ENCODE measurements at regions not wholly inside any gene's neighbourhood (a gene's known extent, or its start where the extent isn't known, plus 50 kb on each side); places are given as distances from the start of the nearest gene placed in this dataset.
A peak's percentile ranks its signal among the peaks of the same experiment; 100 is the strongest.
"Not testable (repeated sequence)": the region's sequence is repeated elsewhere in the genome, so short reads cannot be mapped to it uniquely, and the experiment has no call there.

DNA sequence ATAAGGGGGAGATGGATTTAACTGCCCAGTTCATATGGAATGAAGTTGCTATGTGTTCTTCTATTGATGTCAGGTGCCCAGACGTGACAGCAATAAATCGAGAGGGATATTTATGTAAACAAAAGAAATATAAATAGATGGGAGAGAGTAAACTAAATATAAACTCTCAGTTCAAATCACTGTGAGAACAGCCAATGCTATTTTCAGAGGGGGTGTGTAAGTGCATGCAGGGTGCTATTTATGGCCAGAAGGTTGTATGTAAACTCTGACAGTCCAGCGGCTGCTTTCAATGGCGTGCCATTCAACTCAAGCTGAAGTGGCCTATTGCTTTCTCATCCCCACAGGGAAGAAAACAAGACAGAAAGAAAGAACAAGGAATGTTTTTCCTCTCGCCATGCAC is 127.2 kb downstream of the KCNA5 start:
- no peaks in the 10 kb centered on the region for H3K4me1 ChIP-seq (replicated peaks)
- DNase-seq (ENCODE audit: low spot score) = no peak
- no peaks in the 10 kb centered on the region for H3K27me3 ChIP-seq (replicated peaks; ENCODE audit: insufficient read depth)
- intact Hi-C loops (cut with DNase I) = loop anchor here (10.0 kb wide), 1 partner anchor 264 kb away; the partner anchor contains the start of gene NTF3
- no peak overlapping the region for H3K4me3 ChIP-seq
- no peaks in the 10 kb centered on the region for H3K36me3 ChIP-seq
- no peak for TF ChIP-seq CTCF (IDR thresholded peaks at IDR 0.05)
- no peak overlapping the region for H3K27ac ChIP-seq
- 51% methylated on average over 5 of the region's 5 CpGs for WGBS
- no peaks in the 10 kb centered on the region for H3K9me3 ChIP-seq

DNA sequence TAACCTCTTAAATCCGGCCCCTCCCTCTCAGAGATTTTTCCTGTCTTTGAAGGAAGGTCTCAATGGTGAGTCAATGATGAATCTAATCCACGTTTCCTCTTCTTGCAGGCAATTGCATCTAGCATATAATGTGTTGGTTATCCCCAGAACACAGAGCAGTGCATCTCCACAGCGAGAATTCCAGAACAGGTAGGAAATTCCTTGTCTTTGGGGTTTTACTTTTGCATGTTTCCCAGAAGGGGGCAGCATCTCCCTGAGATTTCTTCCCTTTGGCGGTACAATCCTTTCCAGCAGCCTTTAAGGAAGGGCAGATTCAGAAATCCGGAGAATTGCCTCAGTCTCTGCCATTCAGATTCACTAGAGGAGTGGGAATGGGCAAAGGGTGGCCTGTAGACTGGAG is 128.0 kb downstream of the KCNA5 start:
- TF ChIP-seq POLR2AphosphoS5 (IDR thresholded peaks at IDR 0.05) (peak; percentile 23), POLR2A (IDR thresholded peaks at IDR 0.05) (no peak), CTCF (IDR thresholded peaks at IDR 0.05) (peak; percentile 21 to 71 (median 54))
- H3K4me1 ChIP-seq (replicated peaks) = no peaks in the 10 kb centered on the region
- intact Hi-C loops (cut with DNase I) = loop anchor here (10.0 kb wide), 1 partner anchor 263 kb away; the partner anchor contains the start of gene NTF3
- no peak overlapping the region for H3K27ac ChIP-seq
- WGBS = 21% methylated on average over 5 of the region's 5 CpGs
- no peaks in the 10 kb centered on the region for H3K36me3 ChIP-seq
- no peaks in the 10 kb centered on the region for H3K27me3 ChIP-seq (replicated peaks; ENCODE audit: insufficient read depth)
- H3K9me3 ChIP-seq = no peaks in the 10 kb centered on the region
- peak; percentile 34 for DNase-seq (ENCODE audit: low spot score)
- no peak overlapping the region for H3K4me3 ChIP-seq

DNA sequence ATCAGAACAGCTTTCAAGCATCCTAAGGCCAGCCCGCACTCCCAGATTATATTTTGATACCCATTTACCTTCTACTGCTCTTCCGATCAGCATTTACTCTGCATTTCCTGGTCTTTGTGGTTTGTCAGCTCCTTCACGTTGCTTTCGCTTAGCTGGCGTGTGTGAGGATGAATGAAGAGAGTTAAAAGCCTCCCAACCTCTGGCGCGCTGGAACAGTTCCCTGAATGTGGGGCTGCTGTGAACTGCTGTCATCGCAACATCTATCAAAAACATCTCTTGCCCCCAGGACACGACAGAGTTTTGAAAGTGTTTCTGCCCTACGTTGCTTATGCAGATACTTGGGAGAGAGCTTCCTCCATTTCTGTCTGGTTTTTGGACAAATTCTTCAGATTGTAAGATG is 129.2 kb downstream of the KCNA5 start:
- H3K27ac ChIP-seq = no peak overlapping the region
- H3K9me3 ChIP-seq = no peaks in the 10 kb centered on the region
- no peak for DNase-seq (ENCODE audit: low spot score)
- no peaks in the 10 kb centered on the region for H3K4me1 ChIP-seq (replicated peaks)
- H3K4me3 ChIP-seq = no peak overlapping the region
- H3K36me3 ChIP-seq = no peaks in the 10 kb centered on the region
- 88% methylated on average over 10 of the region's 10 CpGs for WGBS
- no peaks in the 10 kb centered on the region for H3K27me3 ChIP-seq (replicated peaks; ENCODE audit: insufficient read depth)
- no peak for TF ChIP-seq POLR2AphosphoS5 (IDR thresholded peaks at IDR 0.05)
- no peak for TF ChIP-seq POLR2A (IDR thresholded peaks at IDR 0.05)
- TF ChIP-seq CTCF (IDR thresholded peaks at IDR 0.05) = no peak
- intact Hi-C loops (cut with DNase I) = loop anchor here (10.0 kb wide), 1 partner anchor 262 kb away; the partner anchor contains the start of gene NTF3

DNA sequence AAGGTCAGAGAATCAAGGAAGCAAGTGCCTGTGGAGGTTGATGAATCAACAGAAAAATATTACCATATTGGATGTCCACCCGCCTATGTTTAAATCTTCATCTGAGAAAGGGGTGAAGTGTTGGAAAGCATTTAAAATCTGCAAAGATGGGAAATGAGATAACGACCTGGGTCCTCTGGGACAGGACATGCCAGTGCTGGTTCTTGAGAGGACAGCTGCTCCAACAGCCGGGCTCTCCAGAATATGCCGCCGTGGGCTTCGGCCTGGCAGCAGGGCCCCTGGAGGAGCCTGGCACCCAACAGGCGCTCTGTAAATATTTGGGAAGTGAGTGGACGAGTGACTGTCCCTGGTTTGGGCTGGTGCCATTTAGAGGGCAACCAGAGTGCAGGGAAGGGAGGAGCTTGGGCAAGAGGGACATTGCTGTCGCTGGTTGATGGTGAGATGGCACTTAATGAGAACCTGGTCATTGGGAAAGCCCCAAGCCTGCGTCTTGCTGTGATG is 129.9 kb downstream of the KCNA5 start:
- DNase-seq (ENCODE audit: low spot score) = no peak
- intact Hi-C loops (cut with DNase I) = loop anchor here (10.0 kb wide), 1 partner anchor 261 kb away; the partner anchor contains the start of gene NTF3
- Histone ChIP-seq H3K9me3 (no peaks in the 10 kb centered on the region), H3K4me1 (replicated peaks) (no peaks in the 10 kb centered on the region), H3K27me3 (replicated peaks; ENCODE audit: insufficient read depth) (no peaks in the 10 kb centered on the region), H3K36me3 (no peaks in the 10 kb centered on the region), H3K4me3 (no peak overlapping the region), H3K27ac (no peak overlapping the region)
- no peak for TF ChIP-seq CTCF (IDR thresholded peaks at IDR 0.05)
- TF ChIP-seq POLR2AphosphoS5 (IDR thresholded peaks at IDR 0.05) = no peak
- TF ChIP-seq POLR2A (IDR thresholded peaks at IDR 0.05) = no peak
- WGBS = 63% methylated on average over 10 of the region's 10 CpGs

GRCh38 chr12:5175415-5175814 is 131.7 kb downstream of the KCNA5 start:
- H3K27ac ChIP-seq; H3K27me3 ChIP-seq (replicated peaks; ENCODE audit: insufficient read depth); H3K36me3 ChIP-seq; H3K4me1 ChIP-seq (replicated peaks); DNase-seq (ENCODE audit: low spot score); H3K4me3 ChIP-seq; H3K9me3 ChIP-seq: not testable (repeated sequence)
- 81% methylated on average over 2 of the region's 2 CpGs for WGBS
- intact Hi-C loops (cut with DNase I) = loop anchor here (10.0 kb wide), 1 partner anchor 259 kb away; the partner anchor contains the start of gene NTF3
